GM19043 (cell line): ENCODE measurements at regions not wholly inside any gene's neighbourhood (a gene's known extent, or its start where the extent isn't known, plus 50 kb on each side); places are given as distances from the start of the nearest gene placed in this dataset.

ENCODE experiments used
- ATAC-seq: cut with Tn5 transposase; IDR thresholded peaks from one replicate; pipeline ENCODE4 v1.9.1; 2021; ENCODE audit warnings: low read depth; ENCODE audit not compliant: unreplicated experiment

DNA sequence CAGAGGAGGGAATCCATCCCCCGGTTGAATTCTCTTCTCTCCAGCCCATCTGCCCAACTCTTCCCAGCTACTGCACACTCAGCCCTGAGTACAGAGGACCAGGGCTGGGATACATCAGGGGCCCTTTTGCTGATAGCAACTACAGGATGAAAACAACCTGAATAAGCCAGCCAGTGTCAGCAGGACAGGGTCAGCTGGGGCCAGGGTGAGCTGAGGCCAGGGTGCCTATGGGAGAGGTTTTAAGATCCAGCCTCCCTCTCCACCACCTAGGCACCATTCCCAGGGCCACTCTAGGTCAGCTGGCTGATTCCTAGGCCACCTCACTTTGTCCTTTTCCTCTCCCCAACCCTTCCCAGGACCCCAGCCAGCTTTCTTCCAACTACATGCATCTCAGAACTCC lies 83.8 kb downstream of the MRPL46 start:
- ATAC-seq: no peak

DNA sequence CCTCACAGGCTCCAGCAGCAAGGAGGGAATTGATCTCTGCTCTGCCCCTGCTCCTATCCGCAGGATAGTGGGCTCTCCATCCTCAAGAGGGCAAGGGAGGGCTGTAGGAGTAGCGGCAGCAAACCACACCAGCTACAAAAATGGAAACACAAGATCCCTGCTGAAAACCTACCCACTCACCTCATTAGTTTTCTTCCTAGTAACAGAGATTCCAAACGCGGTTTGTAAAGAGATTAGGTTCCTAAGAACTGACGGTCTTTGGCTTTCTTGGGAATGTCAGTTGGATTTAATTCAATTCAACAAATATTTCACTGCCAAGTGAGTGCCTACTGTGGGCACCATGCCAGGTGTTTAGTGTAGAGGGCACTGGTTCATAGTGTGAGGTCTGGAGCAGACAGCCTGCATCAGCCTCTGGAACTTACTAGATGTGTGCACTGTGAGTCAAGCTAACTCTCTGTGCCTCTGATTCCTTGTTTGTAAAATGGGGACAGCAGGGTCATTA lies 84.7 kb downstream of the MRPL46 start:
- no peak for ATAC-seq

DNA sequence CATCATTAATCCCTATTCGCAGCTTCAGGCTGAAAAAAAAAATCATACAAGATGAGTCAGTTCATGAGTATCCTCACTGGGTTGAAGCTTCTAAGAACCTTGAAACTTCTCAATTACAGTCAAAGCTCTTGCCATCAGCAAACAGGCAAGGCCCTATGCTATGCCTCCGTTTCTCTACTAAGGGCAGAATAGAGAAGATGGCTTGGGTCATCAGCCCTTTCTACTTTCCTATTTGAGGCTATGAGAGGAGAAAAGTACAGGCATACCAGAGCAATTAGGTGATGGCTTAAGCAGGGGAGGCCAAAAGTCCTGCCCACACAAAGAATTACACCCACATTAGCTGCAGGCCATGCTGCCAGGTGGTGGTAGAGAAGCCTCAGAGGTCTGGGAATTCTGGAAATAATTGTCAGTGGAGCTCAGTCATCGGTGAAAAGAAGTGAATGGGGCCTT lies 89.0 kb downstream of the MRPL46 start:
- no peak for ATAC-seq

DNA sequence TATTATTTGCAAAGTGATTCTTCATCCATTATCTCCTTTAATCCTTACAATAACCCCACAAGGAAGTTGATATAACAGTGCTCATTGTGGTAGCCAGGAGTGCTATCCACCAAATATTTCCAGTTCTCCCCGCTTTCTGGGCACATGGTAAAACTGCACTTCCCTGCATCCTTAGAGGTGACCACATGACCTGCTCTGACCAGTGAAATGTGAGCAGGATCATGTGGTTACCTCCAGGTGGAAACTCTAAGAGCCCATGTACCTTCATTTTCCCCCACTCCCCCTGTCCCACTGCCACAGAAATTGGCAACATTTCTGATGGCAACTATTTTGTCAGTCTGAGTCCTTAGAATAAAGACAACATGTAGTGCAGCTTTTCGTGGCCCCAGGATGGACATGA lies 89.7 kb downstream of the MRPL46 start:
- no peak for ATAC-seq

DNA sequence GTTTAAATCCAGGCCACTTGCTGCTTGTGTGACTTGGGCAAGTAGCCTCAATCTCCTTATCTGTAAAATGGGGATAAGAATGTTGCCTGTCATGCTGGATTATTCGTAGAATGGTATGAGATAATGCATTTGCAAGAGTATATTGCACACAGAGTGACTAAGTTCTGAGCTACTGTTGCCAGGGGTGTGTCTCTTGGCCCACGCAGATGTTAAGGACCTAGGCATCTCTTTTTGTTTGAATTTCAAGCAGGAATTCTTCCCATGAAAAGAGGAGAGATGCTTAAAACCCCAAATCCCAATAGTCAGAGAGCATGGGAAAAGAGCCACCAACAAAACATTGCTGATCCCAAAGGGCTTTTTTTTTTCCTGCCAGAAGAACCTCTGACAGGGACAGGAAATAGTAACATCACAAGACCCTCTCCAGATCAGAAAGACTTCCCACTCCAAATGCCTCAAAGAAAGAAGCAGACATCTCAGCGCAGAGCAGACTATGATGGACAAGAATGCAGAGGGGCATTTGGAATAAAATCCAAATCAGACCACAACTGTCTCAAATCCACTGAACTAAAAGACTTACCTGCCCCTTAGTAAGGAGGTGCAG lies 90.5 kb downstream of the MRPL46 start:
- no peak for ATAC-seq

DNA sequence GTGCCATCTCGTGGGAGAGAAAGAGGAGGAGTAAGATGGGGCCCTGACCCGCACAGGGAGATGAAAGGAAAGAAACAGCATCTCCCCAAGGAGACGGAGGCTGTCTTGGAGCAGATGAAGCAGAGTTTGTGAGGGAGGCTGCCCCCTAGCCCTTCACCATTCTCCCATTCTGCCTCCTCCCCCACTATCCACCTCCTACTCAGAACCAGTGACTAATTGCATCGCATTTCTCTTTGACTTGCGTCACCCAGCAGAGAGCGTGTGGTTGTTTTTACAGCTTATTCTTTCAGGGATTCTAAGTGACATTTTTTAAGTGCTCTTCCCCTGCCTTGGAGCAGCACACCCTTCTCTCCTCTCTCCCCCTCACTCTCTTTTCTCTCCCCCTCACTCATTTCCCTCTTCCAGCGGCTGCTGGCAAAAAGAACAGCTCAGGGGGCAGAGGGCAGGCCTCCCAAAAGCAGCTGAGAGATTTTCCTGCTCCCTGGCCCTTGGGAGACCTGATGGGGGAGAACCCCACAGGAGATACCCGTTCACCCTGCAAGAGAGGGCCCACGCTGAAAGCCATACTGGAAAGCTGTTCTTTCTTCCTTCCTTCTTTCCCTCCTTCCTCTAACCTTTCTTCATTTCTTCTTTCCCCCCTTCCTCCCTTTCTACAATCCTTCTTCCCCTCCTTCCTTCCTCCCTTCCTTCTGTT lies 91.8 kb downstream of the MRPL46 start:
- no peak for ATAC-seq

DNA sequence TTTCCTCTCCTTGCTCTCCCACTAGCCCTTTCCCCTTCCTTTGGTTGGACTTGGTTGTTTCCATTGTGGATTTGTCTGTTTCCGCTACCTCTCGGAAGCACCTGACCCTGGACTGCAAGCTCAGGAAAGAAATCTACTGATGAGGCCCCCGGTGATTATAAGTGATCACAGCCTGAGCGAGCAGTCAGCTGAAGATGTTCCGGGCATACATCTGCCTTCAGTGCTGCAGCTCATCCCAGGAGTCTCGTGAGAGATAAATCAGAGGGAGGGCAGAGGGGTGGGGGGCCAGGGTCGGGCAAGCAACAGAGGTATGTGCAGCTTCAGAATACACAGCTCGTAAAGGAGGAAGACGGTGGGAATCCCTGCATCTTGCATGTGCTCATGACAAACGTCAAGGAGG lies 102.1 kb downstream of the MRPL46 start:
- ATAC-seq: no peak

DNA sequence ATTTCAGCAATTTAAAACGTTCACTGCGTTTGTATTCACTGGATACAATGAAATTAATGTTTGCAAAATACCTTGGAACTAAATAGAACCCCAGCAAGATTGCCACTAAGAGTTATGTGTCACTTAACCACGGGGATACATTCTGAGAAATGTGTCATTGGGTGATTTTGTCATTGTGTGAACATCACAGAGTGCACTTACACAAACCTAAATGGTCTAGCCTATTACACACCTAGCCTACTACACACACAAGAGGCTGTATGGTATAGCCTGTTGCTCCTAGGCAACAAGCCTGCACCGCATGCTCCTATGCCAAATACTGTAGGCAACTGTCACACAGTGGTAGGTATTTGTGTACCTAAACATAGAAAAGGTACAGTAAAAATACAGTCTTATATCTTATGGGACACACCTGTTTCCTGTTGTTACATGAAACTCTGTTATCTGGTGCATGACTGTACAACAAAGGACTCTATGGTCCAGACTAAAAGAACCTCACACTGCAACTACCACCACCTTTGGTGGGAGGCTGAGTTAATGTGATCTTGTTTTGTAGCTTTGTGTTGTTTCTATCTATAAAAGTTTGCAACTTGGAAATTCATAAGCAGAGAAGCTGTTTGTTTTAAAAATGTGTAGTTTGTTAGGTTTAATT lies 92.2 kb upstream of the NTRK3 start:
- no peak for ATAC-seq

DNA sequence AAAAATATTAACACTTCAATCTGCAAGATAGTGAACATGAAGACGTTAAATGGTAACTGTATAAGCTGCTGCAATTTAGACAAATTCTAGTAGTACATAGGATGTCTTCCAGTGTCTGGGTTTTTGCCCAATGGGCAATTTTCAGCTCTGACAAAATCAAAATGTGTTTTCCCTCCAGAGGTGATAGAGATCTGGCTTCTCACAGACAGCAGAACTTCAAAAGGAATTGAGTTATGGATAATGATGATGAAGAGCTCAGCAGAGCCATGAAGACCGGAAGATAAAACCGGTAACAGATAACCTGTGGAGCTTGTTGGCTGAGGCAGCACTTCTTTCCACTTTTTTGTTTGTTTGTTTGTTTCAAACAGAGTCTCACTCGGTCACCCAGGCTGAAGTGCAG lies 89.4 kb upstream of the NTRK3 start:
- ATAC-seq: no peak

DNA sequence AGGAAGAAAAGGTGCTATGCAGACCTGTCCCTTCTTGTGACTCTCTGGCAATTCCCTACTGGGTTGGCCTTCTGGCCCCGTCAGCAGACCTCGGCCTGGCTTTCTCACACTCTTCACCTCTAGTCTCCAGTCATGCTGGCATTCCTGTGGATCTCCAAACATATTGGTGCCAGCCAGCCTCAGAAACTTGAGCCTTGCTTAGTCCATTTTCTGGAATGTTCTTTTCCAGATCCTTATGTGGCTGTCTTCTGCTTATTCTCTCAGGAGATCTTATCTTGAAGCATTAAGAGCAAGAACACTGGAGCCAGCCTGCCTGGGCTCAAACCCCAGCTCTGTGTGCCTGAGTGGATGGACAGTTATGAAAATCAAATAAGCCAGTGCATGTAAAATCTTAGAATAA lies 88.2 kb upstream of the NTRK3 start:
- ATAC-seq: no peak

DNA sequence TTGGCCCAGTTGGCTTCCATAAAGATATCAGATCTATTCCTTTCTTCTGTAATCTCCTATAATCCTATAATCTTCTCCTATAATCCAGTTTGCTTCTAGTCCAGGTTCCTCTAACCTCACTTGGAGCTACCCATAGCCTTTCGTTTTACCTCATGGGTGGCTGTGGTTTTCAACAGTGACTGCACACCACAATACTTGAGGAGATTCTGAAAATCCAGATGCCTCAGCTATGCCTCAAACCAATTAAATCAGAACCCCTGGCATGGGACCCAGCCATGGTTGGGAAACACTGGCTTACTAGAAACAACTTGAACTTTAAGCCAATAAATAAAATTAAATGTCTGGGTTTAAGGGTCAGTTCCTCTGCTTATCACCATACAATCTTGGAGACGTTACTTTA lies 86.1 kb upstream of the NTRK3 start:
- no peak for ATAC-seq

DNA sequence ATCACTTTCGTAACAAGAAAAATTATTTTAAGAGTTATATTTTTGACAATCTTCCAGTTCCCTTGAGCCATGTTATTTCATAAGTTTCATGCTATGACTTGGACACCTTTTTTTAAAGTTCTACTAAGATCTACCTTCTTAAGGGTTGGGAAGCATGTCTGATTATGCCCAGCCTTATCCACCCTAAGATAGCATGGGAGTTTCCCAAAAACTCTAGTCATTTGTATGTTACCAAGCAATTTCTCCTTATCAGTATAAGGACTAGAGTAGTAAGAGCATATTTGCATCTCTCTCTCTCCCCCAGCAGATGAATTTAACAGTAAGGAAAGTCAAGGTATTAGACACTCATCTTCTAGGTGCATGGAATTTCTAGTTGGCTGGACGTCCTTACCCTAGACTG lies 85.1 kb upstream of the NTRK3 start:
- no peak for ATAC-seq

DNA sequence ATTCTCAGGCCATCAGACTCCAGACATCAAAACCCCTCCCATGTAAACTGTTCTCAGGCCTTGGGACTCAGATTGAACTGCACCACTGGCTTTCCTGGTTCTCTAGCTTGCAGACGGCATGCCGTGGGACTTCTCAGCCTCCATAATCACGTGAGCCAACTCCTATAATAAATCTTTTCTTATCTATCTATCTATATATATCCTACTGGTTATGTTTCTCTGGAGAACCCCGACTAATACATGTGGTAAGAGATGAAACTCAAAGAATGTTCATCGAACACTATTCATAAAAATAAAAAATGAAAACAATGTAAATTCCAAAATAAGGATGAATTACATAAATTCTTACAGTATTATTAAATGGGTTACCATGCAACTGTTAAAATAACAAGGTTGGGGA lies 84.5 kb upstream of the NTRK3 start:
- ATAC-seq: no peak

DNA sequence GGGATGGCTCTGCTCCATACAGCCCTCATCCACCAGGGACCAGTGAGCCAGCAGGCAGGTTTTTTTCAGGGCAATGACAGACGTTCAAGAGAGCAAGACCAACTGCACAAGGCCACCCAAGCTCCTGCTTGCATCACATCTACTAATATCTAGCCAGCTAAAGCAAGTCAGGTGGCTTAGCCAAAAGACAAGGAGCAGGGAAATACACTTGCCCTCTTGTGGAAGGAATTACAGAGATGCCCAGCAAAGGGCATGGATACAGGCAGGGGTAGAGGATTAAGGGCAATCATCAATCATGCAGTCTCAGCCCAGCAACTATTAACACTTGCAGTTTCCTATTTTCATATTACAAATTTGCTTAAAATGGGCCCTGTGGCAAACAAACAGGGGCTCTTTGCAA lies 81.5 kb upstream of the NTRK3 start:
- no peak for ATAC-seq

DNA sequence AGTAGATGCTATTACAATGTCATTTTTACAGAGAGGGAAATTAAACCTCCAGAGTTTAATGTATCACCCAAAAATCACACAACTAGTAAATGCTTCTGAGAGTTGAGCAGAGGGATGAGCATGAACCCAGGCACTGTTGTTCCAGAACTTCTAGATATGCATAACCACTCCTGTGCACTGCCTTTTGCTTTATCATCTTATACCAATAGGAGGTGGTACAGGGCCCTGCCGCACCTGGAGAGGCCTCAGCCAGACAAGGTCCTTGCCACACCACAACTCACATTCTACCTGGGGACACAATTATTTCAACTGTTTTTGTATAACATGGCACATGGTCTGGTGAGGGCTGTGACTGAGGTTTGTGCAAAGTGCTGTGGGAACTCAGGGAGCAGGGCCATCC lies 78.5 kb upstream of the NTRK3 start:
- ATAC-seq: no peak

DNA sequence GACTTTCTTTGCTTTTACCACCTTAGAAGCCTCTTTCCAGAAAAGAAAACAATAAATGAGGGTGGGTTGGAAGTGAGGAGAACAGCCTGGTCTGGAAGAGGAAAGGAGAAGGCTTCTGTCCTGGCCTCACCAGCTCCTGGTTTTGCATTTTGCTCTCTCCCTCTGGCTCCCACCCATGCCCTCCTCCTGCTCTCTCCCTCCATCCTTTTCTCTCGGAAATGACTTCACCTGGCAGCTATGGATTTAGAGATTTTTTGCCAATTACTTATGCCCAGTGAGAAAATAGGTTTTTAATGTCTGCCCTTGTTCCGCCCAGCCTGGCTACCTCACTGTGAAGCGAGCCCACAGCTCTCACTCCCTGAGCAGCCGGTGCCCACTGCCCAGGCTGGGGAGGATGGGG lies 77.9 kb upstream of the NTRK3 start:
- ATAC-seq: no peak

DNA sequence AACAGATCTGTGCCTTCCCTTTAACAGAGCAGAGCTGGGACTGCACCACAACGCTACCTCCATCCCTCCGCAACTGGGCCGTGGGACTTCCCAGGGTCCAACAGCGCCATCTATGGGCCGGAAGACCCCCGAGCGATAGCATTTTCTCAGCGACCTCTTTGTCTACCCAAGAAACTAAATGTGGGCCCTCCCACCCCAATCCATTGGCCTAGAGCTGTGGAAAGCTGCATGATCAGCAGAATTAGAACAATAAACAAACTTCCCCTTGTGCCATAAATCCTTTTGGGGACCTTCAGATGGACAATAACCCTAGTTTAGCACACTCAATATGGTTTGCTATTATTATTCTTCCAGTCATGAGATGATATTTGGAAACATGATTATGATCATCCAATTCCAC lies 74.8 kb upstream of the NTRK3 start:
- no peak for ATAC-seq

DNA sequence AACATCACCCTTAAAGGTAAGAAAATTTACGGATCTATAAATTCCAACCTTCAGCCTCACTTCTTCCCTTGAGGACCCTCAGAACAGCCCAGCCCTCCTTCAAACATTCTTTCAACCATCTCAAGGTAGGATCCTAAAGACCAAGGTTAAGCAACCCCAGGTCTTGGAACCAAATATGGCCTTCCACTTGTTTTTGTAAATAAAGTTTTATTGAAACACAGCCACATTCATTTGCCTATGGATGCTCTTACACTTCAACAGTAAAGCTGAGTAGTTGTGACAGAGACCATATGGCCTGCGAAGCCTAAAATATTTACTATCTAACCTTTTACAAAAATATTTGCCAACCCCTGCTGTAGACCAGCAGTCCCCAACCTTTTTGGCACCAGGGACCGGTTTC lies 70.4 kb upstream of the NTRK3 start:
- ATAC-seq: no peak

DNA sequence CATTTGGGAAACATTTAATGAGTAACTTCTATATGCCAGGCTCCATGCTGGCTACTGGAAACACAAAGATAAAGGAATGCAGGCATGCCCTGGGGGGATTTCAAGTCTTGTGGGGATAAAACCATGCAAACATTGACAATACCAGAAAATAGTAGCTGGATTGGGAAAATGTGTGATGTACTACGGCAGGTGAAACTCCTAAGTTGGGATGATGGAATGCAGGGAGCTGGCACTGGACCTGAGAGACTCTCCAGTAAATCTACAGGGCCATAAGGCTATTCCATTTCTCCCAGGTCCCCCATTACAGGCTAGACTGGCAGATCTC lies 68.2 kb upstream of the NTRK3 start:
- ATAC-seq: no peak

DNA sequence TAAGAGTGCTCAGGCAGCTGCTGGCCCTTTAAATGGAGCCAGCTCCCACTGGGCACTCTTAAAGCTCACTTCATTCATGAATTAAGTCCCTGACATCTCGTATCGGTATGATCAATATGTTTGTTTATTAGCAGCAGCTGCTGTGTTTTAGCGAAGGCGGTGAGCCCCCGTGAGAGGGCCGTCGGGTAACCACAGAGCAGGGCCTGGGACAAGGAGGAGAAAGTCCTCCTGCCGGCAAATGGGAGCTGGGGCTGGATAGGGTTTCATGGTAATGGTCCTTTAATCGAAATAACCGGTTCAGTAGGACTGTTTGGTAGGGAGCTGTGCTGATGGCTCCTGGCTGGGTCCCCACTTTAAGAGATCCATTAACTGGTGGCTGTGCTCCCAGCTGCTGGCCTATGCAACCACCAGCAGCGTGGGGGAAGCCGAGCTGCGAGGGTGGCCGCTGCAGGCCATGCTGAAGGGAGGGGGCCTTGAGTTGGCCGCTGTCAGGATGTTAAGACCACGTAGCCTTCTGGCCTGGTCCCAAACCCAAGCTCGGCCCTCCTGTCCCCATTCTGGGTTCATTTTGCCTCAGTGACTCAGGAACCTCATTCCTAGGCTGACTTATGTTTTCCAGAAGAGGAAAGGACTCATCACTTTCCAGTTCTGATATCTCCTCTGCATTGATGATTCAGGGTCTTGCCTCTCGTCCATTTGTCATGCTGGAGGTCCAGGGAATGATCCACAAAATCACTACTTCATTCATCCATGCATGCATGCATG lies 67.6 kb upstream of the NTRK3 start:
- no peak for ATAC-seq

DNA sequence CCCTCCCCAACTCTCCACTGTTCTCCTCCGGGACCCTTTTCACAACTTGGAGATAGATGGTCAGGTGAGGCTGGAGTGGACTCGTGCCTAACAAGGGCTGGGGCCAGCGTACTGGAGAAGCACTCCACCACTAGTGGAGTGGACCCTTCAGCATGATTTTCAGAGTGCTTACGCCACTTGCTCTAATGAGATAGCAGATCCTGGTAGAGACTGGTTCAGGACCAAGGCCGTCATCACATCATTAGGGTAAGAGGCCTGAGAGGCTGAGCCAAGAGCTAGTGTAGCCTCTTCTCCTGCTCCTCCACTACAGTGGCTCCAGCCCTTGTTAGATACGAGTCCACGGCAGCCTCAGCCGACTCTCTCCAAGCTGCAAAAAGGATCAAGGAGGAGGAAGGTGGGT lies 66.9 kb upstream of the NTRK3 start:
- no peak for ATAC-seq
